Colonic mucosa (tissue), 4 donors: ENCODE measurements at regions not wholly inside any gene's neighbourhood (a gene's known extent, or its start where the extent isn't known, plus 50 kb on each side); places are given as distances from the start of the nearest gene placed in this dataset.

ENCODE experiments used
- DNase-seq: peaks from one replicate; pipeline ENCODE4 v3.0.0-alpha.2; 2020
- H3K27ac ChIP-seq: fragments of 200-600 bp; one replicate; pipeline ENCODE4 v1.8.0; 2021
- H3K27me3 ChIP-seq: fragments of 200-600 bp; one replicate; pipeline ENCODE4 v1.8.0; 2021
- H3K36me3 ChIP-seq: fragments of 200-600 bp; one replicate; pipeline ENCODE4 v1.8.0; 2021
- H3K4me1 ChIP-seq: fragments of 200-600 bp; one replicate; pipeline ENCODE4 v1.8.0; 2021; ENCODE audit warnings: mild to moderate bottlenecking
- H3K4me3 ChIP-seq: fragments of 200-600 bp; one replicate; pipeline ENCODE4 v1.8.0; 2021
- H3K9ac ChIP-seq, 2 donors: one replicate each; pipeline ENCODE4 v1.7.0; 2013; ENCODE audit warnings: control low read depth in 2 of 2, low read depth in 2 of 2, low read length in 2 of 2
- H3K9me3 ChIP-seq: fragments of 200-600 bp; one replicate; pipeline ENCODE4 v1.8.0; 2021
- CTCF ChIP-seq: fragments of 200-600 bp; IDR thresholded peaks from one replicate; pipeline ENCODE4 v1.8.0; 2022; ENCODE audit warnings: antibody characterized with exemption, mild to moderate bottlenecking
- intact Hi-C: fragments of 100-400 bp; cut with DNase I; formaldehyde crosslinking; loops from one replicate; pipeline ENCODE4 v1.14.1; 2022
- donor health status: healthy.
- donor health status: DM: no; HTN: no; CAD: no.
- donor health status: DM: no; HTN: no; CAD: no.

GRCh38 chr15:87224404-87224803 is 1032.1 kb downstream of the NTRK3 start:
- no peak for TF ChIP-seq CTCF

GRCh38 chr15:87219650-87220615 is 1036.6 kb downstream of the NTRK3 start:
- no peaks in the 10 kb centered on the region for H3K36me3 ChIP-seq
- no peaks in the 10 kb centered on the region for H3K27me3 ChIP-seq
- intact Hi-C loops: no loop called here
- no peak for DNase-seq
- H3K4me1 ChIP-seq: no peaks in the 10 kb centered on the region
- H3K4me3 ChIP-seq: no peak overlapping the region
- H3K9me3 ChIP-seq: no peaks in the 10 kb centered on the region
- no peak overlapping the region for H3K27ac ChIP-seq
- TF ChIP-seq CTCF: no peak
- H3K9ac ChIP-seq: no peak overlapping the region

More at GRCh38 chr15:87224404-87224803, 1032.1 kb downstream of the NTRK3 start:
- Histone ChIP-seq H3K4me3 (no peak overlapping the region), H3K9ac (no peak overlapping the region), H3K27ac (no peak overlapping the region), H3K4me1 (no peaks in the 10 kb centered on the region), H3K9me3 (no peaks in the 10 kb centered on the region), H3K27me3 (no peaks in the 10 kb centered on the region), H3K36me3 (no peaks in the 10 kb centered on the region)
- DNase-seq: no peak
- intact Hi-C loops: no loop called here

- H3K27ac ChIP-seq: no peak overlapping the region
- TF ChIP-seq CTCF: no peak
- no peak for DNase-seq
- no peak overlapping the region for H3K4me3 ChIP-seq
- H3K9me3 ChIP-seq: no peaks in the 10 kb centered on the region
- intact Hi-C loops: no loop called here
- H3K36me3 ChIP-seq: no peaks in the 10 kb centered on the region
- no peaks in the 10 kb centered on the region for H3K27me3 ChIP-seq
- no peaks in the 10 kb centered on the region for H3K4me1 ChIP-seq
- no peak overlapping the region for H3K9ac ChIP-seq
These were observed 1041.4 kb downstream of the NTRK3 start for GRCh38 chr15:87215100-87215499.

GRCh38 chr15:87213626-87214025 is 1042.9 kb downstream of the NTRK3 start:
- H3K36me3 ChIP-seq: no peaks in the 10 kb centered on the region
- DNase-seq: no peak
- intact Hi-C loops: no loop called here
- H3K27me3 ChIP-seq: no peaks in the 10 kb centered on the region
- no peaks in the 10 kb centered on the region for H3K9me3 ChIP-seq
- H3K27ac ChIP-seq: no peak overlapping the region
- H3K9ac ChIP-seq: no peak overlapping the region
- H3K4me1 ChIP-seq: no peaks in the 10 kb centered on the region
- no peak overlapping the region for H3K4me3 ChIP-seq
- TF ChIP-seq CTCF: no peak

GRCh38 chr15:87212041-87212440 is 1044.5 kb downstream of the NTRK3 start:
- Histone ChIP-seq H3K9ac (no peak overlapping the region), H3K36me3 (no peaks in the 10 kb centered on the region), H3K4me3 (no peak overlapping the region), H3K9me3 (no peaks in the 10 kb centered on the region), H3K27ac (no peak overlapping the region), H3K27me3 (no peaks in the 10 kb centered on the region), H3K4me1 (no peaks in the 10 kb centered on the region)
- DNase-seq: no peak
- TF ChIP-seq CTCF: no peak
- intact Hi-C loops: no loop called here
